GM23338 (cell line): ENCODE measurements at regions not wholly inside any gene's neighbourhood (a gene's known extent, or its start where the extent isn't known, plus 50 kb on each side); places are given as distances from the start of the nearest gene placed in this dataset.
A peak's percentile ranks its signal among the peaks of the same experiment; 100 is the strongest.

Experiments used
- ATAC-seq: fragments of 200-7000 bp; cut with Tn5 transposase; 3 replicates; pipeline ENCODE4 v1.9.1; 2020
- DNase-seq: peaks from one replicate; pipeline ENCODE4 v3.0.0-alpha.2; 2015; ENCODE audit warnings: low spot score
- H2AFZ ChIP-seq: fragments of 200-600 bp; sonication (generic); 2 replicates; pipeline ENCODE4 v1.8.0; 2016; ENCODE audit warnings: antibody characterized with exemption, mild to moderate bottlenecking, moderate library complexity
- H3F3A ChIP-seq: fragments of 200-600 bp; sonication (generic); replicated peaks from 2 replicates; pipeline ENCODE4 v1.8.0; 2017; ENCODE audit warnings: antibody characterized with exemption, mixed run types, low read depth
- H3K27ac ChIP-seq: fragments of 200-600 bp; sonication (generic); 2 replicates; pipeline ENCODE4 v1.6.1; 2016; ENCODE audit warnings: low read depth
- H3K27me3 ChIP-seq: fragments of 200-600 bp; sonication (generic); 2 replicates; pipeline ENCODE4 v1.8.0; 2016; ENCODE audit warnings: mild to moderate bottlenecking, mixed run types, moderate library complexity; ENCODE audit not compliant: insufficient read depth
- H3K36me3 ChIP-seq: fragments of 200-600 bp; sonication (generic); 2 replicates; pipeline ENCODE4 v1.8.0; 2016; ENCODE audit warnings: mild to moderate bottlenecking; ENCODE audit not compliant: insufficient read depth
- H3K4me1 ChIP-seq: fragments of 200-600 bp; sonication (generic); 2 replicates; pipeline ENCODE4 v1.8.0; 2016; ENCODE audit warnings: mild to moderate bottlenecking, moderate library complexity; ENCODE audit not compliant: insufficient read depth
- H3K4me2 ChIP-seq: fragments of 200-600 bp; sonication (generic); 2 replicates; pipeline ENCODE4 v1.7.1; 2017; ENCODE audit warnings: mixed run types
- H3K4me3 ChIP-seq: fragments of 200-600 bp; sonication (generic); 2 replicates; pipeline ENCODE4 v1.6.1; 2016; ENCODE audit warnings: mixed run types
- H3K79me2 ChIP-seq: fragments of 200-600 bp; sonication (generic); replicated peaks from 2 replicates; pipeline ENCODE4 v1.8.0; 2017; ENCODE audit warnings: mild to moderate bottlenecking; ENCODE audit not compliant: insufficient read depth
- H3K9me2 ChIP-seq: fragments of 200-600 bp; sonication (generic); 2 replicates; pipeline ENCODE4 v1.8.0; 2017; ENCODE audit not compliant: insufficient read depth
- H4K20me1 ChIP-seq: fragments of 200-600 bp; sonication (generic); replicated peaks from 2 replicates; pipeline ENCODE4 v1.8.0; 2017; ENCODE audit warnings: mild to moderate bottlenecking; ENCODE audit not compliant: insufficient read depth
- H3K27ac Mint-ChIP-seq: 2 replicates; pipeline ENCODE4 v1.8.0; 2020; ENCODE audit warnings: inconsistent platforms, mild to moderate bottlenecking, moderate library complexity, mixed read lengths
- H3K27me3 Mint-ChIP-seq: 3 replicates; pipeline ENCODE4 v1.8.0; 2022; ENCODE audit warnings: low read depth, mild to moderate bottlenecking, moderate library complexity, mixed read lengths, inconsistent platforms; ENCODE audit not compliant: insufficient read depth, poor library complexity
- H3K36me3 Mint-ChIP-seq: 3 replicates; pipeline ENCODE4 v1.8.0; 2021; ENCODE audit warnings: low read depth, mild to moderate bottlenecking, inconsistent platforms, moderate library complexity, mixed read lengths
- H3K4me1 Mint-ChIP-seq: 3 replicates; pipeline ENCODE4 v1.8.0; 2020; ENCODE audit warnings: mild to moderate bottlenecking, inconsistent platforms, mixed read lengths
- H3K4me3 Mint-ChIP-seq: 3 replicates; pipeline ENCODE4 v1.8.0; 2021; ENCODE audit warnings: moderate library complexity, mild to moderate bottlenecking, inconsistent platforms, mixed read lengths
- H3K9me3 Mint-ChIP-seq: 3 replicates; pipeline ENCODE4 v1.8.0; 2020; ENCODE audit warnings: moderate library complexity, mild to moderate bottlenecking, inconsistent platforms, mixed read lengths
- CTCF ChIP-seq, 2 experiments: fragments of 200-600 bp in 1 of 2; sonication (generic) in 1 of 2; conservative IDR thresholded peaks; 2 replicates each; pipeline versions ENCODE4 v1.5.1 to v1.6.1; 2016 to 2017; ENCODE audit warnings: antibody characterized with exemption in 2 of 2, low read depth in 2 of 2, mild to moderate bottlenecking in 2 of 2, moderate library complexity in 1 of 2
- ETS1 ChIP-seq: IDR thresholded peaks from 2 replicates; pipeline ENCODE4 v1.6.1; 2016; ENCODE audit warnings: antibody characterized with exemption
- EZH2 ChIP-seq: fragments of 200-600 bp; sonication (generic); IDR thresholded peaks from one replicate; pipeline ENCODE4 v1.8.0; 2017; ENCODE audit warnings: antibody characterized with exemption, mild to moderate bottlenecking, low read depth; ENCODE audit not compliant: unreplicated experiment
- EZH2phosphoT487 ChIP-seq: fragments of 200-600 bp; sonication (generic); IDR thresholded peaks from one replicate; pipeline ENCODE4 v1.8.1; 2018; ENCODE audit warnings: antibody characterized with exemption; ENCODE audit not compliant: unreplicated experiment
- JUNB ChIP-seq: IDR thresholded peaks from one replicate; pipeline ENCODE4 v1.6.1; 2016; ENCODE audit warnings: antibody characterized with exemption; ENCODE audit not compliant: unreplicated experiment
- NANOG ChIP-seq: IDR thresholded peaks from 2 replicates; pipeline ENCODE4 v1.6.1; 2016; ENCODE audit warnings: antibody characterized with exemption, borderline replicate concordance
- POLR2AphosphoS5 ChIP-seq: IDR thresholded peaks from 2 replicates; pipeline ENCODE4 v1.6.1; 2016; ENCODE audit warnings: antibody characterized with exemption, low read depth
- STAT1 ChIP-seq: IDR thresholded peaks from one replicate; pipeline ENCODE4 v1.6.1; 2016; ENCODE audit warnings: antibody characterized with exemption; ENCODE audit not compliant: unreplicated experiment
- ZNF114 ChIP-seq: fragments of 250-450 bp; sonication (Bioruptor Pico); IDR thresholded peaks from 2 replicates; pipeline ENCODE4 v1.5.0; 2020; ENCODE audit warnings: mild to moderate bottlenecking, moderate library complexity
- ZNF331 ChIP-seq: fragments of 250-450 bp; sonication (Bioruptor Pico); IDR thresholded peaks from 2 replicates; pipeline ENCODE4 v1.5.0; 2020; ENCODE audit warnings: low read depth, mild to moderate bottlenecking, moderate library complexity
- ZNF462 ChIP-seq: fragments of 250-450 bp; sonication (Bioruptor Pico); IDR thresholded peaks from 2 replicates; pipeline ENCODE4 v1.5.0; 2020; ENCODE audit warnings: mild to moderate bottlenecking, moderate library complexity

- TF ChIP-seq ZNF462 (CRISPR knock-in tag) (no peak), NANOG (no peak), CTCF (conservative IDR thresholded peaks at IDR 0.05; ENCODE audit: low read depth in 2 of 2) (no peak), EZH2phosphoT487 (no peak), ZNF114 (no peak), POLR2AphosphoS5 (no peak)
Measured at GRCh38 chr4:140254651-140255299, 100.8 kb upstream of the MAML3 start (continued).

GRCh38 chr4:140253556-140254027 lies 99.6 kb upstream of the MAML3 start:
- H3K27me3 Mint-ChIP-seq = peaks cover 18% of the 10 kb centered on the region
- no peak for TF ChIP-seq NANOG
- TF ChIP-seq EZH2phosphoT487 = no peak
- TF ChIP-seq JUNB = no peak
- no peak for TF ChIP-seq CTCF (conservative IDR thresholded peaks at IDR 0.05; ENCODE audit: low read depth in 2 of 2)
- TF ChIP-seq EZH2 = no peak
- no peak for TF ChIP-seq STAT1
- no peak for TF ChIP-seq ZNF331 (CRISPR knock-in tag)
- no peak for TF ChIP-seq ETS1
- H3K27ac Mint-ChIP-seq = no peak overlapping the region
- peak overlapping the region; percentile 61 for H3K4me3 Mint-ChIP-seq
- Histone ChIP-seq H4K20me1 (no peaks in the 10 kb centered on the region), H3K36me3 (no peaks in the 10 kb centered on the region), H2AFZ (peak overlapping the region; percentile 56), H3K27me3 (peaks cover 26% of the 10 kb centered on the region), H3K79me2 (no peaks in the 10 kb centered on the region), H3F3A (no peaks in the 10 kb centered on the region; the same call in 1 of the 2 replicates), H3K4me3 (peak overlapping the region; percentile 65), H3K4me1 (peaks cover 41% of the 10 kb centered on the region), H3K9me2 (0 out of 2 replicates have a peak, but pooled peaks cover 3% of the 10 kb centered on the region), H3K4me2 (peak overlapping the region; percentile 83), H3K27ac (no peak overlapping the region)
- no peak for DNase-seq
- no peak for ATAC-seq
- no peaks in the 10 kb centered on the region for H3K36me3 Mint-ChIP-seq
- H3K4me1 Mint-ChIP-seq = peaks cover 43% of the 10 kb centered on the region
- H3K9me3 Mint-ChIP-seq = no peaks in the 10 kb centered on the region
